Left cardiac atrium (tissue), 4 donors: ENCODE measurements at regions not wholly inside any gene's neighbourhood (a gene's known extent, or its start where the extent isn't known, plus 50 kb on each side); places are given as distances from the start of the nearest gene placed in this dataset.
"Not testable (repeated sequence)": the region's sequence is repeated elsewhere in the genome, so short reads cannot be mapped to it uniquely, and the experiment has no call there.

Experiments
- ATAC-seq, 2 donors: fragments of 200-7000 bp; cut with Tn5 transposase; one replicate each; pipeline ENCODE4 v1.9.1; 2020; ENCODE audit warnings: mild to moderate bottlenecking in 2 of 2, moderate library complexity in 2 of 2
- DNase-seq: peaks from one replicate; pipeline ENCODE4 v3.0.0-alpha.2; 2020
- intact Hi-C, 2 donors: fragments of 100-400 bp; cut with DNase I; formaldehyde crosslinking; loops; one replicate each; pipeline versions ENCODE4 v1.14.1 to v1.15.1; 2022 to 2023
- donor health status: DM: no; HTN: yes; CAD: no.
- donor health status: DM: no; HTN: yes; CAD: no; lungs with severe emphysema.
- donor health status: DM: yes; HTN: yes; CAD: no.
- donor health status: Dilated cardiomyopathy.

DNA sequence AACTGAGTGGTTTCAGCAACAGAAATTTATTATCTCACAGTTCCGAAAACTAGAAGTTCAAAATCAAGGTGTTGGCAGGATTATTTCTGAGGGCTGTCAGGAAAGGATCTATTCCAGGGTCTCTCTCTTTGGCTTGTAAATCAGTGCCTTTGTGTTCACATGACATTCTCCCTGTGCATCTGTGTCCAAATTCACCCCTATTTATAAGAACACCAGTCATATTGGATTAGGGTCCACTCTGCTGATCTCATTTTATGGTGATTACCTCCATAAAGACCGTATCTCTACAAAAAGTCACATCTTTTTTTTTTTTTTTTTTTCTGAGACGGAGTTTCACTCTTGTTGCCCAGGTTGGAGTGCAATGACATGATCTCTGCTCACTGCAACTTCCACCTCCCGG, 68.6 kb upstream of the MARCKS start:
- no peak for DNase-seq
- intact Hi-C loops, result no loop called here
- ATAC-seq, result no peak

DNA sequence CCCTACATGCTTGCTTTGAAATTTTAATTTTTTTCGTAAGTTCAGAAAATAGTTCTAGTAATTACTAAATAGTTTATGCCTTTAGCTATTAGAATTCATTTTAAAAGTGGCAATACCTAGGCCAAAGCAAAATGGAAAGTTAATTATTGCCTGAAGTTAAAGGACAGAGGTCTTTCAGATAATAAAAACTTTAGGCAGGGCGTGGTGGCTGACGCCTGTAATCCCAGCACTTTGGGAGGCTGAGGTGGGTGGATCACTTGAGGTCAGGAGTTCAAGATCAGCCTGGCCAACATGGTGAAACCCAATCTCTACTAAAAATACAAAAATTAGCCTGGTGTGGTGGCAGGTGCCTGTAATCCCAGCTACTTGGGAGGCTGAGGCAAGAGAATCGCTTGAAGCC, 65.9 kb upstream of the MARCKS start:
- intact Hi-C loops, DNase-seq, ATAC-seq: not testable (repeated sequence)

DNA sequence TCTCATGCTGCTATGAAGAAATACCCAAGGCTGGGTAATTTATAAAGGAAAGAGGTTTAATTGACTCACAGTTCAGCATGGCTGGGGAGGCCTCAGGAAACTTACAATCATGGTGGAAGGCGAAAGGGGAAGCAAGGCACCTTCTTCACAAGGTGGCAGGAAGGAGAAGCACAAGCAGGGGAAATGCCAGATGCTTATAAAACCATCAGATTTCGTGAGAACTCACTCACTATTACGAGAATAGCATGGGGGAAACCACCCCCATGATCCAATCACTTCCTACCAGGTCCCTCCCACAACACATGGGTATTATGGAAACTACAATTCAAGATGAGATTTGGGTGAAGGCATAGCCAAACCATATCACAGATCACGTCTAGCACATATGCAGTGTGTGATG, 61.8 kb upstream of the MARCKS start:
- ATAC-seq, DNase-seq, intact Hi-C loops: not testable (repeated sequence)

DNA sequence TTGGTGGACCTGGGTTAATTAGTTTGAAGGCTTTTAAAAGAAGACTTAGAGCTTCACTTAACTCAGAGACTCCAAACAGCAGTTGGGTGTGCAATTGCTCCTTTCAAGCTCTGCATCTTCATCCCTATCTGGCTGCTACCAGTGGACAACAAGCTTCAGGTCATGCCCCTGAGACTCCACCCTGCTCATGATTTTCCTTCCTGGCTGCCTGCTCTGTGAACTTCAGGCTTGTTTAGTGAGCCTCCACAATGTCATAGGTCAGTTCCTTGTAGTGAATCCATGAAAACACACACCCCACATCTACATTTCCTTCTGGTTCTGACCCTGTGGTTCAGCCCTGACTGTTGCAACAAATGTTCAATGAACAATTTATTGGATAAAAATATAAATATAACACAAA, 61.1 kb upstream of the MARCKS start:
- DNase-seq (no peak), ATAC-seq (no peak)
- intact Hi-C loops, result no loop called here

DNA sequence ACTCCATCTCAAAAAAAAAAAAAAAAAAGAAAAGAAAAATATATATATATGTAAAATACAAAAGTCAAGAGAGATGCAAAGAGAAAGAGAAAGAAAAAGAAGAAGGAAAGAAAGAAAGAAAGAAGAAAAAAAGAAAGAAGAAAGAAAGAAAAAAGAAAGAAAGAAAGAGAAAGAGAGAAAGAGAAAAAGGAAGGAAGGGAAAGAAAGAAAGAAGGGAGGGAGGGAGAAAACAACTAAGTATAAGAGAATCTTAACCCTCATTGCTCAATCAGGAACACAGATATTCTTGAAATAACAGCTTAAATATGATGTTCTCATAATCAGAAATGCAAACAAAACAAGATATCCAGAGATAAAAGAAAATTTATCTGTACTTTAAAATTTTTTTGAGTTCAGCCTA, 54.4 kb upstream of the MARCKS start:
- ATAC-seq (no peak), DNase-seq (no peak)
- intact Hi-C loops, result no loop called here

DNA sequence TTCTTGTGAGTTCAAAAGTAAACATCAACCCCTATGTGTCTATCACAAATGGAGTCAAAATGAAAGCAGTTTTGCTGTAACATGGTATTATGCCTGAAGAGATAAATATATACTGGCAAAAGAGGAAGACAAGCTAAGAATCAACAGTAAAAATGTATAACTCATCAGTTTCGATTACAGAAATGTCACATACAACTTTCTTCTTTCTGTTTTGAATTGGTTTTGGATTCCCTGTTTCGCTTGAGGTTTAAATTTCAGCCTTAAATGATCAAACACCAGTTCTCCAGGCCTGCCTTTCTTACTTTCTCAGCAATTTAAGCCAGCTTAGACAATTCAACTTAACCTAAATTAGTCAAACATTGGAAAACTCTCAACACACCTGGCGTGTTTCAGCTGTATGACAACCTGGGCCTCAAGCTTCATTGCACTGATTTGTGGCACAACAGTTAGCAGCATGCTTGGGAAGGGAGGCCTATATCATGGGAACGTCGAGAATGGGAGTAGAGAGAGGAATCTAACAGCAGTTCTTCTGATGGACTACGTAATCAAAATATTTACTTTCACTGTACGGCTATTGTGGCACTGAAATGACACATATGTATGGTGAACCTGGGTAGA, 51.9 kb upstream of the MARCKS start:
- intact Hi-C loops, result no loop called here
- ATAC-seq (peak in 1 of 2 donors; percentile 27), DNase-seq (no peak)

DNA sequence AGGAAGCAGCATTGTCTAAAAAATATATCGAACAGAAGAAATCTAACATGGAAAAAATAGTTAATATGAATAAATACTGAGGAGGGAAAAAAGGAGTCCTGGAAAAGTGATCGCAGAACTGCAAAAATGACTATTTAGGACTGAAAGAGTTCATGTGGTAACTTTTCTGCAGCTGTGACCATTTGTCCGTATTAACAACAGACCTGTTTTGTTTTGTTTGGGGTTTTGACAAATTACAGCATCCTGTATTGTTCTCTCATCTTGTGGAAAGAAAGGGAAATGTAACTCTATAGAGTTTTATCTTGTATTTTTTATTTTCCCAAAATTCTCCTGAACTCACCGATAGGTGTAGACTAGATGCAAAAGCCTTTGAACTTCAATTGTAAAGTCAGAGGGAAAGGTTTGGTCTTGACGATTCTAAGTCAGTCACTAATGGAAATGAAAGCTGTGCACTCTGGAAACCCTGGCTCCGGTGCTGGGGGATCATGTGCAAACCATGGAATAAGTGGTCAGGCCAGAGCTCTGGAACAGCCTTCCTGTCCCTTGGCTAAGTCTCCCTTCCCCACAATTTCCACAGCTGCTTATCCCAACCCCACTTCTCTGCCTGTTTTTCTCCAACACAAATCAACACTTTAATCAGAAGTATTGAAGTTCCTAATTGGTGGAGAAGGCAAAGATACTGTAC, 51.2 kb upstream of the MARCKS start:
- DNase-seq (no peak), ATAC-seq (peak in 1 of 2 donors; percentile 56)
- intact Hi-C loops, result no loop called here
